Uterus (tissue), 3 donors: ENCODE measurements at regions not wholly inside any gene's neighbourhood (a gene's known extent, or its start where the extent isn't known, plus 50 kb on each side); places are given as distances from the start of the nearest gene placed in this dataset.

Source experiments
- DNase-seq, 2 donors: peaks; one replicate each; pipeline ENCODE4 v3.0.0-alpha.2; 2019 to 2020
- H3K27ac ChIP-seq, 2 donors: fragments of 200-600 bp; sonication (generic); 1 replicate in 1 of 2; 2 replicates in 1 of 2; pipeline ENCODE4 v1.5.1; 2016 to 2018
- H3K27me3 ChIP-seq, 2 donors: fragments of 200-600 bp; sonication (generic); one replicate each; pipeline ENCODE4 v1.5.1; 2018 to 2019; ENCODE audit warnings: control low read depth in 1 of 2
- H3K36me3 ChIP-seq, 2 donors: fragments of 200-600 bp; sonication (generic); one replicate each; pipeline ENCODE4 v1.5.1; 2019; ENCODE audit warnings: control low read depth in 1 of 2
- H3K4me1 ChIP-seq, 2 donors: fragments of 200-600 bp; sonication (generic); one replicate each; pipeline ENCODE4 v1.5.1; 2018 to 2019; ENCODE audit warnings: control low read depth in 1 of 2
- H3K4me3 ChIP-seq, 2 donors: fragments of 200-600 bp; sonication (generic); 1 replicate in 1 of 2; 2 replicates in 1 of 2; pipeline ENCODE4 v1.5.1; 2018 to 2019; ENCODE audit warnings: mild to moderate bottlenecking in 1 of 2
- H3K9me3 ChIP-seq, 2 donors: fragments of 200-600 bp; sonication (generic); one replicate each; pipeline ENCODE4 v1.5.1; 2019; ENCODE audit warnings: control low read depth in 1 of 2
- CTCF ChIP-seq, 4 experiments: fragments of 200-600 bp in 2 of 4; fragments of 450-650 bp in 2 of 4; sonication (generic) in 2 of 4; IDR thresholded peaks; one replicate each; pipeline ENCODE4 v1.5.1; 2016 to 2019; ENCODE audit warnings: antibody characterized with exemption in 4 of 4, mild to moderate bottlenecking in 2 of 4, moderate library complexity in 1 of 4
- POLR2A ChIP-seq, 2 donors: fragments of 450-650 bp; IDR thresholded peaks; one replicate each; pipeline ENCODE4 v1.6.1; 2016; ENCODE audit warnings: antibody characterized with exemption in 2 of 2, mild to moderate bottlenecking in 1 of 2, moderate library complexity in 1 of 2
- intact Hi-C: fragments of 100-400 bp; cut with DNase I; formaldehyde crosslinking; loops from one replicate; pipeline ENCODE4 v1.15.1; 2023; ENCODE audit warnings: low total_unique reads
- donor health status: DM: yes; HTN: yes; CAD: no.

DNA sequence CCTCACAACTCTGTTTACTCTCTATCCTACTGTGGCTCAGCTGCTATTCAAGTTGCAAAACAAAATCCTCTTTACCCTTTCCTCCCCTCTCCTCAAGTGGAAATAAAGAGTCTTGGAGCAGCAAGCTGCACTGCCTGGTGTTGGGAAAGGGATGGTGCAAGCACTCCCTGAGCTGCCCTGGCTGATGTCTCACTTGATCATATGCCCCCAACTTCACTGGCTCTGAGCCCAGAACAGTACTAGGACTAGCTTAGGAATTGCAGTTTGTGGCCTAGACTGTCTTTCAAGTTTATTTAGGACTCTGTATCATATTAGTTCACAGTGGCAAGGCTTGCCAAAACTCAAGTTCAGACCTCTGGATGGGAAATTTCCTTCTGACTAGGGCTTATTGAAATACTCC, 1683.8 kb upstream of the SEL1L start:
- Histone ChIP-seq H3K27ac (no peak overlapping the region), H3K9me3 (no peaks in the 10 kb centered on the region), H3K36me3 (no peaks in the 10 kb centered on the region), H3K27me3 (no peaks in the 10 kb centered on the region), H3K4me3 (no peak overlapping the region), H3K4me1 (no peaks in the 10 kb centered on the region)
- DNase-seq = no peak
- intact Hi-C loops = no loop called here
- TF ChIP-seq POLR2A (IDR thresholded peaks at IDR 0.05) = no peak
- TF ChIP-seq CTCF (IDR thresholded peaks at IDR 0.05) = no peak

DNA sequence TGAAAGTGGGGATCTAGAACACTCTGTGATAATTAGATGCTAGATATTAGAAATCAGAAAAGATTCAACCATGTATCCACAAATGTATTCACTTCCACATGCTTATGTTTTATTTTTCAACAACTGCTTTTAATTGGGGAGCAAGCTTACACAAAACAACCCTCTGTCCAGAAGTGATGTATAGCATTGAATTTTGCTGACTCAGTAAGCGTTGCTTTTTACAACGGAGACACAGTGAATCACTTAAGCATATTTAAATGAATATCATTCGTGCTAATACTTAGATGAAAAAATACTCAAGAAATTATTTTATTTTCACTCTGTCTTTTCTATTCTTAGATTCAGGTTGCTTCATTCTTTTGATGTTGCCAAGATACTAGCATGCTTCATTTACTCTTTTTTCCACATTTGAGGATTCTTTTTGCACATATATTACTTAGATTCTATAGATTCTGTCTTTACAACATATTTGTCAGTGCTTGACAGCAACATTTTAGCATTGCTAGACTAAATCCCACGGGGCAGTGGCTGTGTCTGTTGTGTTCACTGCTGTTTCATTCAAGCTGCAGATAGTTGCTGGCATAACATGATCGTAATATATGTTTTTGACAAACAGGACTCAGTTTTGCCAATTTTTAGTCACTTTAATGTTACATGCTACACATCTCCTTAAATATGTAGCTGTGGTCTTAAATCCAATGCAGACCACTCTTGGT, 1714.4 kb upstream of the SEL1L start:
- TF ChIP-seq CTCF (IDR thresholded peaks at IDR 0.05) = no peak
- no peak for TF ChIP-seq POLR2A (IDR thresholded peaks at IDR 0.05)

GRCh38 chr14:83251402-83251801, 1717.7 kb upstream of the SEL1L start:
- intact Hi-C loops = no loop called here
- TF ChIP-seq CTCF (IDR thresholded peaks at IDR 0.05) = no peak
- Histone ChIP-seq H3K36me3 (no peaks in the 10 kb centered on the region), H3K4me3 (no peak overlapping the region), H3K27ac (no peak overlapping the region), H3K27me3 (no peaks in the 10 kb centered on the region), H3K9me3 (no peaks in the 10 kb centered on the region), H3K4me1 (no peaks in the 10 kb centered on the region)
- no peak for DNase-seq

More for the DNA sequence above, 1714.4 kb upstream of the SEL1L start:
- H3K9me3 ChIP-seq = no peaks in the 10 kb centered on the region
- H3K4me1 ChIP-seq = no peaks in the 10 kb centered on the region
- no peak for DNase-seq
- H3K4me3 ChIP-seq = no peak overlapping the region
- H3K36me3 ChIP-seq = no peaks in the 10 kb centered on the region
- no peak overlapping the region for H3K27ac ChIP-seq
- intact Hi-C loops = no loop called here
- no peaks in the 10 kb centered on the region for H3K27me3 ChIP-seq

- no peak overlapping the region for H3K4me3 ChIP-seq
- intact Hi-C loops = no loop called here
- H3K4me1 ChIP-seq = no peaks in the 10 kb centered on the region
- DNase-seq = no peak
- no peaks in the 10 kb centered on the region for H3K36me3 ChIP-seq
- no peaks in the 10 kb centered on the region for H3K9me3 ChIP-seq
- H3K27ac ChIP-seq = no peak overlapping the region
- no peak for TF ChIP-seq CTCF (IDR thresholded peaks at IDR 0.05)
- TF ChIP-seq POLR2A (IDR thresholded peaks at IDR 0.05) = no peak
- H3K27me3 ChIP-seq = no peaks in the 10 kb centered on the region
Measured at GRCh38 chr14:83253870-83254269, 1720.2 kb upstream of the SEL1L start.

GRCh38 chr14:83255015-83255726, 1721.5 kb upstream of the SEL1L start:
- no peaks in the 10 kb centered on the region for H3K4me1 ChIP-seq
- H3K4me3 ChIP-seq = no peak overlapping the region
- DNase-seq = no peak
- H3K27ac ChIP-seq = no peak overlapping the region
- intact Hi-C loops = no loop called here
- H3K9me3 ChIP-seq = no peaks in the 10 kb centered on the region
- TF ChIP-seq POLR2A (IDR thresholded peaks at IDR 0.05) (no peak), CTCF (IDR thresholded peaks at IDR 0.05) (no peak)
- no peaks in the 10 kb centered on the region for H3K27me3 ChIP-seq
- no peaks in the 10 kb centered on the region for H3K36me3 ChIP-seq
